Heart left ventricle (tissue), 16 donors: ENCODE measurements at regions not wholly inside any gene's neighbourhood (a gene's known extent, or its start where the extent isn't known, plus 50 kb on each side); places are given as distances from the start of the nearest gene placed in this dataset.
A peak's percentile ranks its signal among the peaks of the same experiment; 100 is the strongest.

ENCODE experiments used
- ATAC-seq, 4 donors: fragments of 200-7000 bp; cut with Tn5 transposase; one replicate each; pipeline ENCODE4 v1.9.1; 2020 to 2022; ENCODE audit warnings: moderate library complexity in 4 of 4, mild to moderate bottlenecking in 3 of 4, moderate number of reproducible peaks in 1 of 4
- DNase-seq, 5 donors: peaks; one replicate each; pipeline ENCODE4 v3.0.0-alpha.2; 2020
- H3K27ac ChIP-seq, 12 donors: fragments of 200-600 bp; sonication (generic) in 4 of 12; one replicate each; pipeline versions ENCODE4 v1.5.0 to v1.8.0; 2016 to 2022; ENCODE audit warnings: mild to moderate bottlenecking in 2 of 12
- H3K27me3 ChIP-seq, 9 donors: fragments of 200-600 bp; sonication (generic) in 2 of 9; one replicate each; pipeline versions ENCODE4 v1.5.1 to v1.8.0; 2016 to 2022; ENCODE audit warnings: mild to moderate bottlenecking in 3 of 9
- H3K36me3 ChIP-seq, 9 donors: fragments of 200-600 bp; sonication (generic) in 2 of 9; one replicate each; pipeline versions ENCODE4 v1.5.0 to v1.8.0; 2018 to 2022; ENCODE audit warnings: mild to moderate bottlenecking in 2 of 9
- H3K4me1 ChIP-seq, 12 donors: fragments of 200-600 bp; sonication (generic) in 4 of 12; one replicate each; pipeline versions ENCODE4 v1.5.0 to v1.8.0; 2016 to 2022; ENCODE audit warnings: mild to moderate bottlenecking in 3 of 12
- H3K4me3 ChIP-seq, 12 donors: fragments of 200-600 bp; sonication (generic) in 4 of 12; one replicate each; pipeline versions ENCODE4 v1.5.0 to v1.8.0; 2017 to 2022; ENCODE audit warnings: mild to moderate bottlenecking in 9 of 12, moderate library complexity in 4 of 12
- H3K9me3 ChIP-seq, 12 donors: fragments of 200-600 bp; sonication (generic) in 4 of 12; one replicate each; pipeline versions ENCODE4 v1.5.0 to v1.8.0; 2016 to 2022; ENCODE audit warnings: mild to moderate bottlenecking in 1 of 12
- CTCF ChIP-seq, 12 donors: fragments of 200-600 bp; sonication (generic) in 4 of 12; IDR thresholded peaks; one replicate each; pipeline versions ENCODE4 v1.5.0 to v1.8.0; 2018 to 2022; ENCODE audit warnings: antibody characterized with exemption in 12 of 12, mild to moderate bottlenecking in 5 of 12
- POLR2A ChIP-seq, 2 donors: fragments of 450-650 bp; IDR thresholded peaks; one replicate each; pipeline ENCODE4 v1.6.1; 2017; ENCODE audit warnings: antibody characterized with exemption in 2 of 2, mild to moderate bottlenecking in 2 of 2, moderate library complexity in 2 of 2
- whole genome bisulfite sequencing, 4 donors: extraction: QIAGEN DNeasy Blood & Tissue Kit in 2 of 4; methylation state at CpG; one replicate each; pipeline versions ENCODE4 v1.1.5 to v1.1.7; 2013 to 2018; 5-methylcytosine and 5-hydroxymethylcytosine counted together
- intact Hi-C, 10 donors: fragments of 100-400 bp; cut with DNase I; formaldehyde crosslinking; loops; one replicate each; pipeline versions ENCODE4 v1.11.1 to v1.14.2; 2022
- donor health status: ischemic (EF 13 %, LVEDD 7.1; RV severe dilation, severe dysfunction).
- donor health status: healthy with polysubstance abuse.
- donor health status: DM: no; HTN: yes; CAD: no.
- donor health status: DM: no; HTN: no; CAD: no.
- donor health status: ischemic (EF 25% LVEDD 6.9; RV normal size, moderate dysfunction).
- donor health status: ischemic (EF 25% LVEDD 5.7; RV mildly dilated, moderate dysfunction).
- donor health status: healthy.
- donor health status: DM: yes; HTN: yes; CAD: no.
- donor health status: ischemic (EF 35%, LVEDD 5.7; RV mildly dilated, moderate dysfunction).
- donor health status: nonischemic (EF 11% LVEDD 7.7; RV severe dilation, severe dysfunction).
- donor health status: DM: yes; HTN: yes; CAD: no.
- donor health status: PGD.
- donor health status: ischemic (EF 29% LVEDD 5.4; RV normal size, mild dysfunction).
- donor health status: nonischemic (EF 23%, LVEDD 6.1; RV moderate dilation, normal function).

- TF ChIP-seq POLR2A (IDR thresholded peaks at IDR 0.05), result no peak
- TF ChIP-seq CTCF (IDR thresholded peaks at IDR 0.05), result no peak
- intact Hi-C loops, result no loop called here
- Histone ChIP-seq H3K36me3 (no peaks in the 10 kb centered on the region), H3K9me3 (no peaks in the 10 kb centered on the region), H3K4me3 (no peak overlapping the region), H3K27ac (no peak overlapping the region), H3K4me1 (no peaks in the 10 kb centered on the region), H3K27me3 (no peaks in the 10 kb centered on the region)
- ATAC-seq (no peak), DNase-seq (no peak)
- 73 to 76% (median 74%) methylated on average over 3 of the region's 3 CpGs for WGBS, 4 donors
These were observed 592.5 kb upstream of the CA10 start for GRCh38 chr17:52751051-52751450.

DNA sequence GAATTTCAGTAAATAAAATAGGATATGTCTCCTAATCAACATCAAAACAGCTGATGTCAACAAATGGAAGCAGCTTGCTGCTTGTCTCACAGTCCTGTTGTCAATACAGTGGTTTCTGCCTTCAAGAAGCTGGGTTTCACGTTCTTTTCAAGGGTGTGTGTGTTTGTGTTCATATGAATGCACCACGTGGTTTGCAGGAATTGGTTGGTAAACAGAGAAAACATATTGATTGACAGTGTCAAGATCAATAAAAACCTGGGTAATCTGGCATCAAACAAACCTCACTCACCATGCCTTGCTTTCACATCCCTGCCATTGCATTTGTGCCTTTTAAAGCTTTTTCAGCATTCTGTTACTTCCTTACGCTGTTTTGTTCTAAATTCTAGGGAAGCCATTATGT lies 585.7 kb upstream of the CA10 start:
- intact Hi-C loops, result no loop called here
- no peaks in the 10 kb centered on the region for H3K36me3 ChIP-seq
- no peak for DNase-seq
- TF ChIP-seq CTCF (IDR thresholded peaks at IDR 0.05) (no peak), POLR2A (IDR thresholded peaks at IDR 0.05) (no peak)
- ATAC-seq, result no peak
- no peak overlapping the region for H3K4me3 ChIP-seq
- H3K27ac ChIP-seq, result no peak overlapping the region
- WGBS, 4 donors, result 70 to 74% (median 72%) methylated on average over 3 of the region's 3 CpGs
- no peaks in the 10 kb centered on the region for H3K27me3 ChIP-seq
- H3K9me3 ChIP-seq, result no peaks in the 10 kb centered on the region
- no peaks in the 10 kb centered on the region for H3K4me1 ChIP-seq

GRCh38 chr17:52740006-52740405 lies 581.5 kb upstream of the CA10 start:
- DNase-seq (no peak), ATAC-seq (no peak)
- Histone ChIP-seq H3K9me3 (no peaks in the 10 kb centered on the region), H3K27ac (peak overlapping the region in 3 of 12 donors; percentile 14 to 56 (median 19)), H3K27me3 (no peaks in the 10 kb centered on the region), H3K36me3 (no peaks in the 10 kb centered on the region), H3K4me3 (peak overlapping the region in 2 of 12 donors; percentile 6 to 9), H3K4me1 (peaks cover 0 to 6% (median 0%) of the 10 kb centered on the region in 12 donors)
- TF ChIP-seq POLR2A (IDR thresholded peaks at IDR 0.05), result no peak
- TF ChIP-seq CTCF (IDR thresholded peaks at IDR 0.05), result no peak
- 62 to 76% (median 74%) methylated on average over 2 of the region's 2 CpGs for WGBS, 4 donors
- intact Hi-C loops, result no loop called here

DNA sequence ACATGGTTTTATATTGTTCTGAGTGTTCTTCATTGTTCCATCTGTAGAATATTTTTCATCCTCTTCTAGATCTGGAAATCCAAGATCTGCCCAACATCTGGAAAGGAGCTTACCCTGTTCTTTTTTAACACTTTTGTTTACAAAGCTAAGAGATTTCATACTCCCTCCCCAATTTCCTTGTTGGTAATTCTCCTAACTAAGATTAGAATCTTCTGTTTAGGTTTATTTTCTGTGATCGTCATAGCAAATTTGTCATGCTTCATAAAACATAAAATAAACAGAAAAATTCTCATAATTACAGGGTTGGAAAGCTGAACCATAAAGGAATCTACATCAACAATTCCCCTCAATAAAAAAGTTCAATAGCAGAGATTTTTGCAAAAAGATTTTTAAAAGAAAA lies 580.3 kb upstream of the CA10 start:
- peak overlapping the region in 6 of 12 donors; percentile 9 to 36 (median 29) for H3K4me3 ChIP-seq
- 39 to 54% (median 46%) methylated on average over 1 of the region's 1 CpG for WGBS, 4 donors
- no peak for TF ChIP-seq CTCF (IDR thresholded peaks at IDR 0.05)
- no peak for TF ChIP-seq POLR2A (IDR thresholded peaks at IDR 0.05)
- intact Hi-C loops, result loop anchor here in 1 of 10 donors (1.0 kb wide), 1 partner anchor 24 kb away; no protein-coding TSS in a partner anchor
- H3K27ac ChIP-seq, result peak overlapping the region in 6 of 12 donors; percentile 2 to 56 (median 16)
- H3K36me3 ChIP-seq, result no peaks in the 10 kb centered on the region
- no peaks in the 10 kb centered on the region for H3K27me3 ChIP-seq
- H3K9me3 ChIP-seq, result no peaks in the 10 kb centered on the region
- DNase-seq (no peak), ATAC-seq (no peak)
- H3K4me1 ChIP-seq, result peaks cover 0 to 6% (median 0%) of the 10 kb centered on the region in 12 donors
